ENCODE measurements at regions not wholly inside any gene's neighbourhood (a gene's known extent, or its start where the extent isn't known, plus 50 kb on each side); places are given as distances from the start of the nearest gene placed in this dataset.

- TF ChIP-seq POLR2A (IDR thresholded peaks at IDR 0.05; ENCODE audit: low read depth, low read length), result no peak
- no peak for TF ChIP-seq POLR2AphosphoS5 (IDR thresholded peaks at IDR 0.05; ENCODE audit: low read depth, low read length)
- TF ChIP-seq TAF1 (IDR thresholded peaks at IDR 0.05; ENCODE audit: low read depth, low read length), result no peak
- no peak for TF ChIP-seq PAX5 (IDR thresholded peaks at IDR 0.05; ENCODE audit: insufficient read depth, low read length, severe bottlenecking)
- no peak for TF ChIP-seq SPI1 (IDR thresholded peaks at IDR 0.05; ENCODE audit: low read depth, low read length)
- TF ChIP-seq POU2F2 (IDR thresholded peaks at IDR 0.05; ENCODE audit: low read depth, low read length), result no peak
Observed at GRCh38 chr17:17400566-17401184, 76.1 kb upstream of the MED9 start.
